WTC11 (cell line): ENCODE measurements at regions not wholly inside any gene's neighbourhood (a gene's known extent, or its start where the extent isn't known, plus 50 kb on each side); places are given as distances from the start of the nearest gene placed in this dataset.

Experiments
- ATAC-seq: fragments of 200-7000 bp; cut with Tn5 transposase; 2 replicates; pipeline ENCODE4 v1.10.0; 2021; ENCODE audit warnings: mild to moderate bottlenecking, moderate library complexity
- CTCF ChIA-PET: fragments of 300-600 bp; sonication (Branson Sonifier 250); formaldehyde crosslinking; loops from one replicate; lab custom pipeline; 2021; ENCODE audit warnings: antibody characterized with exemption; lab: Charles Lee
- POLR2A ChIA-PET: fragments of 350-600 bp; sonication (Branson Sonifier 250); formaldehyde crosslinking; loops from one replicate; lab custom pipeline; 2021; ENCODE audit warnings: antibody characterized with exemption; lab: Charles Lee
- DNase-seq: peaks from one replicate; pipeline ENCODE4 v3.0.0; 2021; ENCODE audit warnings: low spot score
- H3K27ac Mint-ChIP-seq: 2 replicates; pipeline ENCODE4 v1.8.0; 2021; ENCODE audit warnings: mixed read lengths
- H3K27me3 Mint-ChIP-seq: 2 replicates; pipeline ENCODE4 v1.8.0; 2021; ENCODE audit warnings: low read depth, mild to moderate bottlenecking, moderate library complexity, mixed read lengths
- H3K36me3 Mint-ChIP-seq: 2 replicates; pipeline ENCODE4 v1.8.0; 2021; ENCODE audit warnings: mixed read lengths
- H3K4me1 Mint-ChIP-seq: 2 replicates; pipeline ENCODE4 v1.8.0; 2022; ENCODE audit warnings: mixed read lengths
- H3K4me3 Mint-ChIP-seq: 2 replicates; pipeline ENCODE4 v1.8.0; 2021; ENCODE audit warnings: mild to moderate bottlenecking, moderate library complexity, mixed read lengths
- H3K9me3 Mint-ChIP-seq: 2 replicates; pipeline ENCODE4 v1.8.0; 2021; ENCODE audit warnings: mixed read lengths
- ATF3 ChIP-seq: sonication (generic); formaldehyde crosslinking; conservative IDR thresholded peaks from 2 replicates; pipeline ENCODE4 v1.8.1; 2022; ENCODE audit warnings: mild to moderate bottlenecking, missing genetic modification reagents
- E2F4 ChIP-seq: sonication (generic); formaldehyde crosslinking; IDR thresholded peaks from 2 replicates; pipeline ENCODE4 v1.8.1; 2022; ENCODE audit warnings: low read depth, mild to moderate bottlenecking, moderate library complexity, missing genetic modification reagents, borderline replicate concordance
- FOXP4 ChIP-seq: sonication (generic); formaldehyde crosslinking; IDR thresholded peaks from 2 replicates; pipeline ENCODE4 v1.8.0; 2022; ENCODE audit warnings: mild to moderate bottlenecking, missing genetic modification reagents
- GABPB1 ChIP-seq: sonication (generic); formaldehyde crosslinking; IDR thresholded peaks from 2 replicates; pipeline ENCODE4 v1.8.1; 2023; ENCODE audit warnings: mild to moderate bottlenecking, missing genetic modification reagents
- HMGXB4 ChIP-seq: sonication (generic); formaldehyde crosslinking; IDR thresholded peaks from 2 replicates; pipeline ENCODE4 v1.8.1; 2023; ENCODE audit warnings: mild to moderate bottlenecking, moderate library complexity, missing genetic modification reagents
- IRF2 ChIP-seq: sonication (generic); formaldehyde crosslinking; IDR thresholded peaks from 2 replicates; pipeline ENCODE4 v1.8.0; 2022; ENCODE audit warnings: low read depth, missing genetic modification reagents, borderline replicate concordance
- PRRX2 ChIP-seq: fragments of 250-450 bp; sonication (Bioruptor Pico); IDR thresholded peaks from 2 replicates; pipeline ENCODE4 v1.8.0; 2021; ENCODE audit warnings: mild to moderate bottlenecking
- RELA ChIP-seq: sonication (generic); formaldehyde crosslinking; IDR thresholded peaks from 2 replicates; pipeline ENCODE4 v1.8.1; 2022; ENCODE audit warnings: missing genetic modification reagents, mild to moderate bottlenecking, borderline replicate concordance
- SOX15 ChIP-seq: fragments of 250-450 bp; sonication (Bioruptor Pico); IDR thresholded peaks from 2 replicates; pipeline ENCODE4 v1.9.0; 2021; ENCODE audit warnings: mild to moderate bottlenecking
- STAT6 ChIP-seq: sonication (generic); formaldehyde crosslinking; conservative IDR thresholded peaks from 2 replicates; pipeline ENCODE4 v1.8.1; 2023; ENCODE audit warnings: mild to moderate bottlenecking, low read depth, missing genetic modification reagents, moderate library complexity
- ZMAT4 ChIP-seq: fragments of 250-450 bp; sonication (Bioruptor Pico); IDR thresholded peaks from 2 replicates; pipeline ENCODE4 v1.9.0; 2021; ENCODE audit warnings: mild to moderate bottlenecking
- ZNF532 ChIP-seq: fragments of 250-450 bp; sonication (Bioruptor Pico); IDR thresholded peaks from 2 replicates; pipeline ENCODE4 v1.9.0; 2021; ENCODE audit warnings: mild to moderate bottlenecking, borderline replicate concordance

GRCh38 chr7:84677117-84677732 is 482.6 kb upstream of the SEMA3A start:
- ChIA-PET POLR2A (no interaction called here), CTCF (no interaction called here)
- ATAC-seq (no peak), DNase-seq (no peak)
- Mint-ChIP-seq H3K4me1 (peaks cover 10% of the 10 kb centered on the region), H3K4me3 (no peak overlapping the region), H3K27me3 (no peaks in the 10 kb centered on the region), H3K9me3 (no peaks in the 10 kb centered on the region), H3K27ac (no peak overlapping the region; the same call in 1 of the 2 replicates), H3K36me3 (no peaks in the 10 kb centered on the region)
- no peak for TF ChIP-seq PRRX2 (CRISPR knock-in tag)
- no peak for TF ChIP-seq SOX15 (CRISPR knock-in tag)
- TF ChIP-seq ATF3 (CRISPR knock-in tag) = no peak
- TF ChIP-seq E2F4 = no peak
- TF ChIP-seq STAT6 (CRISPR knock-in tag) = no peak

GRCh38 chr7:84675633-84676034 is 481.0 kb upstream of the SEMA3A start:
- ATAC-seq (no peak), DNase-seq (no peak)
- ChIA-PET CTCF (no interaction called here), POLR2A (no interaction called here)
- no peak overlapping the region for H3K27ac Mint-ChIP-seq
- H3K4me1 Mint-ChIP-seq = peaks cover 10% of the 10 kb centered on the region
- no peaks in the 10 kb centered on the region for H3K27me3 Mint-ChIP-seq
- H3K9me3 Mint-ChIP-seq = no peaks in the 10 kb centered on the region
- H3K36me3 Mint-ChIP-seq = no peaks in the 10 kb centered on the region
- no peak overlapping the region for H3K4me3 Mint-ChIP-seq
- TF ChIP-seq GABPB1 (CRISPR knock-in tag) = no peak
- no peak for TF ChIP-seq ZMAT4 (CRISPR knock-in tag)

- H3K4me1 Mint-ChIP-seq = peaks cover 10% of the 10 kb centered on the region
- H3K9me3 Mint-ChIP-seq = no peaks in the 10 kb centered on the region
- no peak for TF ChIP-seq RELA (CRISPR knock-in tag)
- no peak for TF ChIP-seq FOXP4
- TF ChIP-seq E2F4 = no peak
- TF ChIP-seq IRF2 (CRISPR knock-in tag) = no peak
- no peak for TF ChIP-seq ZNF532
- TF ChIP-seq GABPB1 (CRISPR knock-in tag) = no peak
- TF ChIP-seq HMGXB4 (CRISPR knock-in tag) = no peak
- CTCF ChIA-PET = no interaction called here
- POLR2A ChIA-PET = no interaction called here
- H3K27me3 Mint-ChIP-seq = no peaks in the 10 kb centered on the region
- ATAC-seq = no peak
- no peak overlapping the region for H3K27ac Mint-ChIP-seq
- H3K36me3 Mint-ChIP-seq = no peaks in the 10 kb centered on the region
- no peak overlapping the region for H3K4me3 Mint-ChIP-seq
- no peak for DNase-seq
Measured at GRCh38 chr7:84674236-84674913, 479.8 kb upstream of the SEMA3A start.
